GM23248 (cell line): ENCODE measurements at regions not wholly inside any gene's neighbourhood (a gene's known extent, or its start where the extent isn't known, plus 50 kb on each side); places are given as distances from the start of the nearest gene placed in this dataset.

ENCODE experiments used
- DNase-seq: peaks from one replicate; pipeline ENCODE4 v3.0.0-alpha.2; 2015
- H2AFZ ChIP-seq: fragments of 200-600 bp; sonication (generic); 2 replicates; pipeline ENCODE4 v1.6.1; 2016; ENCODE audit warnings: antibody characterized with exemption
- H3F3A ChIP-seq: fragments of 200-600 bp; sonication (generic); 2 replicates; pipeline ENCODE4 v1.6.1; 2016; ENCODE audit warnings: mild to moderate bottlenecking, antibody characterized with exemption, mixed run types; ENCODE audit not compliant: insufficient read depth
- H3K27ac ChIP-seq: fragments of 200-600 bp; sonication (generic); 2 replicates; pipeline ENCODE4 v1.5.1; 2016; ENCODE audit warnings: mild to moderate bottlenecking
- H3K27me3 ChIP-seq: fragments of 200-600 bp; sonication (generic); replicated peaks from 2 replicates; pipeline ENCODE4 v1.6.1; 2016; ENCODE audit warnings: mild to moderate bottlenecking; ENCODE audit not compliant: insufficient read depth
- H3K36me3 ChIP-seq: fragments of 200-600 bp; sonication (generic); 2 replicates; pipeline ENCODE4 v1.6.1; 2016; ENCODE audit warnings: low read depth, mild to moderate bottlenecking
- H3K4me1 ChIP-seq: fragments of 200-600 bp; sonication (generic); 2 replicates; pipeline ENCODE4 v1.6.1; 2016; ENCODE audit warnings: mild to moderate bottlenecking; ENCODE audit not compliant: insufficient read depth
- H3K4me2 ChIP-seq: fragments of 200-600 bp; sonication (generic); one replicate; pipeline ENCODE4 v1.6.1; 2016; ENCODE audit warnings: mild to moderate bottlenecking; ENCODE audit not compliant: unreplicated experiment
- H3K4me3 ChIP-seq: fragments of 200-600 bp; sonication (generic); 2 replicates; pipeline ENCODE4 v1.5.1; 2016; ENCODE audit warnings: mild to moderate bottlenecking
- H3K79me2 ChIP-seq: fragments of 200-600 bp; sonication (generic); 2 replicates; pipeline ENCODE4 v1.6.1; 2016; ENCODE audit warnings: mild to moderate bottlenecking; ENCODE audit not compliant: insufficient read depth
- H3K9ac ChIP-seq: fragments of 200-600 bp; sonication (generic); 2 replicates; pipeline ENCODE4 v1.6.1; 2016; ENCODE audit warnings: mild to moderate bottlenecking
- H3K9me2 ChIP-seq: fragments of 200-600 bp; sonication (generic); 2 replicates; pipeline ENCODE4 v1.6.1; 2016; ENCODE audit warnings: mixed run types, mild to moderate bottlenecking, moderate library complexity; ENCODE audit not compliant: insufficient read depth
- H3K9me3 ChIP-seq: fragments of 200-600 bp; sonication (generic); one replicate; pipeline ENCODE4 v1.6.1; 2017; ENCODE audit warnings: low read depth
- H4K20me1 ChIP-seq: fragments of 200-600 bp; sonication (generic); 2 replicates; pipeline ENCODE4 v1.6.0; 2016; ENCODE audit not compliant: insufficient read depth
- EZH2 ChIP-seq: fragments of 200-600 bp; sonication (generic); IDR thresholded peaks from 2 replicates; pipeline ENCODE4 v1.6.1; 2018; ENCODE audit warnings: antibody characterized with exemption, mild to moderate bottlenecking; ENCODE audit not compliant: insufficient read depth, poor library complexity, severe bottlenecking
- EZH2phosphoT487 ChIP-seq: fragments of 200-600 bp; sonication (generic); IDR thresholded peaks from 2 replicates; pipeline ENCODE4 v1.6.1; 2018; ENCODE audit warnings: antibody characterized with exemption, moderate library complexity, mild to moderate bottlenecking, low read depth; ENCODE audit not compliant: insufficient read depth
- WGBS, 2 experiments: methylation state at CpG; one replicate each; pipeline ENCODE4 v1.1.6; 2015 to 2017; ENCODE audit warnings: low lambda C conversion rate in 2 of 2, low coverage in 1 of 2; ENCODE audit errors: missing lambda C conversion rate in 2 of 2; 5-methylcytosine and 5-hydroxymethylcytosine counted together
- in situ Hi-C: fragments of 300-500 bp; cut with MboI; formaldehyde crosslinking; loops from 2 replicates; pipeline ENCODE4 v1.15.0; 2020

DNA sequence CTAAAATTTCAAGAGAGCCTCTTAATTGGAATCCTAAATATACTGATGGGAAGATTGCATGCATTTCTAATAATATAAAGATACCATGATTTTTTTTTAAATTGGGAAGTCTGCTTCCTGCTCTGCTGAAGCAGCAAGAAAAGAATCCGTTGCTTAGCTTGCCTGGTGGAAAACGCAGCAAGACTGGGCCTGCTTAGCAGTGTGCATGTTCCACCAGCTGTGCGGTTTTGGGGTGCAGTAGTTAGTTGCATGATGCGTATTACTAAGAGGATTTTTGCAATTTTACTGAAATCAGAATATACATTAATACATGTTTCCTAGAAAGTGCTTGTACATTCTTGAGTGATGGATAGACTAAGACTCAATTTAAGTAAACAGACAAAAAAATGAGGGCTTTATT, 319.9 kb downstream of the CMPK2 start:
- Histone ChIP-seq H3K9ac (no peak overlapping the region), H3F3A (no peaks in the 10 kb centered on the region), H3K9me2 (no peaks in the 10 kb centered on the region), H3K27ac (no peak overlapping the region), H3K36me3 (no peaks in the 10 kb centered on the region), H3K4me3 (no peak overlapping the region), H2AFZ (no peak overlapping the region), H4K20me1 (no peaks in the 10 kb centered on the region), H3K79me2 (no peaks in the 10 kb centered on the region), H3K27me3 (no peaks in the 10 kb centered on the region), H3K9me3 (no peaks in the 10 kb centered on the region), H3K4me2 (no peak overlapping the region), H3K4me1 (no peaks in the 10 kb centered on the region)
- TF ChIP-seq EZH2 (no peak), EZH2phosphoT487 (no peak)
- in situ Hi-C loops, result no loop called here
- WGBS, 2 experiments, result 25 to 35% methylated on average over 4 of the region's 4 CpGs
- DNase-seq, result no peak

DNA sequence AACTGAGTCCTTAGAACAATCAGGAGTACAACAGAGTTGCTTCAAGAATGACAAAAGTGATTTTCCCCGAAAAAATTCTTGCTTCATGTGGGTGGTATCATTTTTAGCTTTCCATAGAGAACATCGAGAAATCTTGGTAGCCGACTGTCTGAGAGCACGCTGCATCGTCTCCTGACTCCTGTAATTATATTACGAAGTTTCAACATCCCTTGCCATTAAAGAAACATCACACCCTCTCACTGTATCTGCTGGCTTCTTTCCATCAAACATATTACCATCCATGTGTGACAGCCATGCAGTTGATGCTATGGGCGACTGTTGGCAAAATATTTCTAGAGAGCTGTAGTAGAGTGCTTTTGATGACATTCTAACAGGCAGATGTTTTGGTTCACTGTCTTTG, 311.2 kb downstream of the CMPK2 start:
- Histone ChIP-seq H3K36me3 (no peaks in the 10 kb centered on the region), H3K27ac (no peak overlapping the region), H2AFZ (no peak overlapping the region), H3K4me1 (no peaks in the 10 kb centered on the region), H3K27me3 (no peaks in the 10 kb centered on the region), H3K9me3 (no peaks in the 10 kb centered on the region), H3K9ac (no peak overlapping the region), H3F3A (no peaks in the 10 kb centered on the region), H3K4me2 (no peak overlapping the region), H3K4me3 (no peak overlapping the region), H3K9me2 (no peaks in the 10 kb centered on the region), H4K20me1 (no peaks in the 10 kb centered on the region), H3K79me2 (no peaks in the 10 kb centered on the region)
- 22% methylated on average over 7 of the region's 7 CpGs for WGBS, 2 experiments
- no peak for DNase-seq
- TF ChIP-seq EZH2phosphoT487 (no peak), EZH2 (no peak)
- in situ Hi-C loops, result no loop called here

DNA sequence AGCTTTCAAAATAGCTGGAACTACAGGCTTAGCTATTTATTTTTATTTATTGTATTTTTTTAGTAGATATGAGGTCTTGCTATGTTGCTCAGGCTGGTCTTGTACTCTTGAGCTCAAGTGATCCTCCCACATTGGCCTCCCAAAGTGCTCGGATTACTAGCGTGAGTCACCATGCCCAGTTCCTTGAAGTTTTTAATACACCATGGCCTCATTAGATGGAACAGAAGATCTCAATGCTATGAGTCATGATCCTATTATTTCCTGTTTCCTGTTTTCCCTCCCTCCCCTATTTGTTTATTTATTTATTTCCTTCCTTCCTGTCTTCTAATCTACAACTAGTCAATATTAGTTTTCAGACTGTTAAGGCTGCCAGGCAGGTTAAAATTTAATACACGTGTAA, 309.0 kb downstream of the CMPK2 start:
- TF ChIP-seq EZH2 (no peak), EZH2phosphoT487 (no peak)
- no peaks in the 10 kb centered on the region for H3K27me3 ChIP-seq
- no peaks in the 10 kb centered on the region for H3K9me2 ChIP-seq
- 34 to 40% methylated on average over 3 of the region's 3 CpGs for WGBS, 2 experiments
- no peaks in the 10 kb centered on the region for H3K4me1 ChIP-seq
- no peaks in the 10 kb centered on the region for H3K9me3 ChIP-seq
- no peak overlapping the region for H3K4me3 ChIP-seq
- no peaks in the 10 kb centered on the region for H4K20me1 ChIP-seq
- H3F3A ChIP-seq, result no peaks in the 10 kb centered on the region
- H2AFZ ChIP-seq, result no peak overlapping the region
- no peaks in the 10 kb centered on the region for H3K79me2 ChIP-seq
- in situ Hi-C loops, result no loop called here
- no peak overlapping the region for H3K27ac ChIP-seq
- H3K36me3 ChIP-seq, result no peaks in the 10 kb centered on the region
- peak; percentile 14 for DNase-seq
- no peak overlapping the region for H3K4me2 ChIP-seq
- H3K9ac ChIP-seq, result no peak overlapping the region

DNA sequence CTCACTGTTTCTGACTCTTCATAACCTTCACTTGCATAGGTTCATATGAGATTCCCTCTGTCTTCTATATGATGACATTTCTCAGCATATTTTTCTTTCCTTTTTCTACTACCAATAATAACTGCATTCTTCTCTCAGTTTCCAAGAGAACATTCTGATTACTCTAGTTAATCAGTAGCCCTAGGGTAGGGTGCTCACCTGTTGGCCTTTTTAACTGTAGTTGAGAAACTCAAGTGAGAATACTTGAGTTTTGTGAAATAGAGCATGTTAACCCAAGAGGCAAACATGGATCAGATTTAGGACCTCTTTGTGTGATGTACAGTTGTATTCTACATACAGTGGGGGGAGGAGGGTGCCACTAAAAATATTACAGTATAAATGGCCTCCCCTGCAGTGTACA, 308.0 kb downstream of the CMPK2 start:
- in situ Hi-C loops, result no loop called here
- Histone ChIP-seq H3K27ac (no peak overlapping the region), H3K79me2 (no peaks in the 10 kb centered on the region), H2AFZ (no peak overlapping the region), H3F3A (no peaks in the 10 kb centered on the region), H3K27me3 (no peaks in the 10 kb centered on the region), H3K4me1 (no peaks in the 10 kb centered on the region), H3K9me3 (no peaks in the 10 kb centered on the region), H3K4me3 (no peak overlapping the region), H4K20me1 (no peaks in the 10 kb centered on the region), H3K36me3 (no peaks in the 10 kb centered on the region), H3K9ac (no peak overlapping the region), H3K4me2 (no peak overlapping the region), H3K9me2 (no peaks in the 10 kb centered on the region)
- DNase-seq, result no peak
- TF ChIP-seq EZH2phosphoT487 (no peak), EZH2 (no peak)

DNA sequence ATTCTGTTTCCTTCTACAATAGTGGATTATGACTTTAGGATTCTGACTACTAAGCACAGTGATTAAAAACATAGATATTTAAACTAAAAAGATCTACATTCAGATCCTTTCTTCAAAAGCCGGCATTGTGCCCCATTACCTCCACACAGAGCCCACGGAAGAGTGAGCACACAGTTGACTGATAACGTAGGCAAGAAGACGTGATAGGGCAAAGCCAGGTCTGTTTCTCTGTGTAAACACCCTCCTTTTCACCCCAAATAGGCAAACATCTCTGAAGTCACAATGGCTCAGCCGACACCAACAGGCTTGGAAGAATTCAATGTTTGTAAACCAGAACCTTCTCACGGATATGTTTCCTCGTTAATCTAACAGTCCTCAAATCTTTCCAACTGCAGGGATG, 302.9 kb downstream of the CMPK2 start:
- DNase-seq, result no peak
- Histone ChIP-seq H3K4me1 (no peaks in the 10 kb centered on the region), H3F3A (no peaks in the 10 kb centered on the region), H3K36me3 (no peaks in the 10 kb centered on the region), H3K4me2 (no peak overlapping the region), H3K4me3 (no peak overlapping the region), H3K9me2 (no peaks in the 10 kb centered on the region), H2AFZ (no peak overlapping the region), H3K79me2 (no peaks in the 10 kb centered on the region), H3K27me3 (no peaks in the 10 kb centered on the region), H3K9me3 (no peaks in the 10 kb centered on the region), H4K20me1 (no peaks in the 10 kb centered on the region), H3K9ac (no peak overlapping the region), H3K27ac (no peak overlapping the region)
- TF ChIP-seq EZH2 (no peak), EZH2phosphoT487 (no peak)
- in situ Hi-C loops, result no loop called here
- WGBS, 2 experiments, result 44 to 45% methylated on average over 7 of the region's 7 CpGs
